ENCODE measurements at regions not wholly inside any gene's neighbourhood (a gene's known extent, or its start where the extent isn't known, plus 50 kb on each side); places are given as distances from the start of the nearest gene placed in this dataset.

DNA sequence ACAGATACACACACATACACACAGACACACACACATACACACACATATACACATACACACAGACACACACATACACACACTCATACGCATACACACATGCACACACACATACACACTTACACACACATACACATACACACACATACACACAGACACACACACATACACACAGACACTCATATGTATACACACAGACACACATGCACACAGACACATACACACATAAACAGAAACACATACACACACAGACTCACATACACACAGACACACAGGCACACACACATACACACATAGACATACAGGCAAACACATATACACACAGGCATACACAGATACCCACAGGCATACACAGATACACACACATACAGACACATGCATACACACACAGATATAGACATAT is 143.9 kb upstream of the LYZL2 start (continued):
- TF ChIP-seq CREB5 (CRISPR knock-in tag; IDR thresholded peaks at IDR 0.05; ENCODE audit: low read depth) = no peak
- TF ChIP-seq CSRNP3 (CRISPR knock-in tag; IDR thresholded peaks at IDR 0.05) = no peak

GRCh38 chr10:30770816-30771215 is 141.3 kb upstream of the LYZL2 start:
- TF ChIP-seq GLIS3 (CRISPR knock-in tag; IDR thresholded peaks at IDR 0.05) (no peak), CSRNP3 (CRISPR knock-in tag; IDR thresholded peaks at IDR 0.05) (no peak), ARNTL (CRISPR knock-in tag; IDR thresholded peaks at IDR 0.05; ENCODE audit: borderline replicate concordance, low read depth) (no peak), RARB (CRISPR knock-in tag; IDR thresholded peaks at IDR 0.05) (no peak), ESRRG (CRISPR knock-in tag; IDR thresholded peaks at IDR 0.05) (no peak), ZNF8 (CRISPR knock-in tag; IDR thresholded peaks at IDR 0.05) (no peak)
- ATAC-seq = no peak

- TF ChIP-seq TSHZ2 (CRISPR knock-in tag; IDR thresholded peaks at IDR 0.05) (no peak), RARB (CRISPR knock-in tag; IDR thresholded peaks at IDR 0.05) (no peak), PPARA (CRISPR knock-in tag; IDR thresholded peaks at IDR 0.05; ENCODE audit: borderline replicate concordance) (no peak), CREB5 (CRISPR knock-in tag; IDR thresholded peaks at IDR 0.05; ENCODE audit: low read depth) (no peak), BACH2 (CRISPR knock-in tag; IDR thresholded peaks at IDR 0.05; ENCODE audit: borderline replicate concordance) (no peak), ZNF8 (CRISPR knock-in tag; IDR thresholded peaks at IDR 0.05) (no peak), ZFP30 (CRISPR knock-in tag; IDR thresholded peaks at IDR 0.05) (no peak), ZFP3 (CRISPR knock-in tag; IDR thresholded peaks at IDR 0.05) (no peak), ZNF70 (CRISPR knock-in tag; IDR thresholded peaks at IDR 0.05) (no peak), ESRRG (CRISPR knock-in tag; IDR thresholded peaks at IDR 0.05) (no peak), ZC3H10 (CRISPR knock-in tag; IDR thresholded peaks at IDR 0.05) (no peak), CSDC2 (CRISPR knock-in tag; IDR thresholded peaks at IDR 0.05) (no peak), ZNF565 (CRISPR knock-in tag; conservative IDR thresholded peaks at IDR 0.05; ENCODE audit: low read depth) (no peak), OSR1 (CRISPR knock-in tag; IDR thresholded peaks at IDR 0.05) (no peak), TOX (CRISPR knock-in tag; IDR thresholded peaks at IDR 0.05; ENCODE audit: borderline replicate concordance) (no peak), POU6F1 (CRISPR knock-in tag; IDR thresholded peaks at IDR 0.05; ENCODE audit: borderline replicate concordance, low read depth) (no peak), CSRNP3 (CRISPR knock-in tag; IDR thresholded peaks at IDR 0.05) (no peak), ARNTL (CRISPR knock-in tag; IDR thresholded peaks at IDR 0.05; ENCODE audit: borderline replicate concordance, low read depth) (no peak)
- TF ChIP-seq, protein P1, sequence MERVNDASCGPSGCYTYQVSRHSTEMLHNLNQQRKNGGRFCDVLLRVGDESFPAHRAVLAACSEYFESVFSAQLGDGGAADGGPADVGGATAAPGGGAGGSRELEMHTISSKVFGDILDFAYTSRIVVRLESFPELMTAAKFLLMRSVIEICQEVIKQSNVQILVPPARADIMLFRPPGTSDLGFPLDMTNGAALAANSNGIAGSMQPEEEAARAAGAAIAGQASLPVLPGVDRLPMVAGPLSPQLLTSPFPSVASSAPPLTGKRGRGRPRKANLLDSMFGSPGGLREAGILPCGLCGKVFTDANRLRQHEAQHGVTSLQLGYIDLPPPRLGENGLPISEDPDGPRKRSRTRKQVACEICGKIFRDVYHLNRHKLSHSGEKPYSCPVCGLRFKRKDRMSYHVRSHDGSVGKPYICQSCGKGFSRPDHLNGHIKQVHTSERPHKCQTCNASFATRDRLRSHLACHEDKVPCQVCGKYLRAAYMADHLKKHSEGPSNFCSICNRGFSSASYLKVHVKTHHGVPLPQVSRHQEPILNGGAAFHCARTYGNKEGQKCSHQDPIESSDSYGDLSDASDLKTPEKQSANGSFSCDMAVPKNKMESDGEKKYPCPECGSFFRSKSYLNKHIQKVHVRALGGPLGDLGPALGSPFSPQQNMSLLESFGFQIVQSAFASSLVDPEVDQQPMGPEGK (CRISPR knock-in tag; IDR thresholded peaks at IDR 0.05; ENCODE audit: borderline replicate concordance) = no peak
- ATAC-seq = no peak
These were observed 140.7 kb upstream of the LYZL2 start for GRCh38 chr10:30770229-30770628.

Measured in SK-N-SH treated with all-trans-retinoic acid at 6 μM for 48 hours (cell line).